ENCODE measurements at regions not wholly inside any gene's neighbourhood (a gene's known extent, or its start where the extent isn't known, plus 50 kb on each side); places are given as distances from the start of the nearest gene placed in this dataset.
A peak's percentile ranks its signal among the peaks of the same experiment; 100 is the strongest.

DNA sequence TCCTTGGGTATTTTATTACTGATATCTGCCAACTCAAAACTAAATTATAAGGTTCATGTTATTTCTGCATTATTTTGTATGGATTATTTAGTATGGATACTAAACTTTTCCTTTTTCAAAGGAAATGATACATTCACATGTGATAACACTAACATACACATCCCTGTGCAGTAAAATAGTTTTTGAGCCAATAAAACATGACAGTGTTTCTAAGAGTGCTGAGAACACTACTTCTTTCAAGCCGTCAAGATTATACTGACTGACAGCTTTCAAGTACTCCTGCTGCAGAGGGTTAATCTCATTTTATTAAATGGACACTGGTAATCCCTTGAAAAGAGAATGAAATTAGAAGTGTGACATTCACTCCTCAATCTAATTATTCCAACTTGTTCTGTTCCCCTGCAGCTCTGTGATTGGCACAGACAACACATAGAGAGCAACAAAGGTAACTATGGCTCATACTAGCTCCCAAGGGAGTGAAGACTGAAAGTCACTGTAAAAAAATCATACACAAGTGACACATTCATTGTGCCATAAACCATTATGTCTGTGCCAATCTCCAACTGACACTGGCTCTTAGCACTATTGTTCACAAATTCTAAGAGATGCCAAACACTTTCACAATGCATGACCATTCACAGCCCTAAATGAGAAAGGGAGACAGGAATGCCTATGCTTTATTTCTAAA, 468.6 kb downstream of the SHQ1 start:
- Histone ChIP-seq H3K27ac (no peak overlapping the region), H4K20me1 (ENCODE audit: low read depth) (peaks cover 89% of the 10 kb centered on the region), H3F3A (ENCODE audit: low read depth) (peaks cover 22% of the 10 kb centered on the region), H3K79me2 (ENCODE audit: low read depth) (peaks cover 59% of the 10 kb centered on the region), H3K9me3 (ENCODE audit: low read depth) (no peaks in the 10 kb centered on the region), H3K9ac (no peak overlapping the region), H3K36me3 (peaks cover 13% of the 10 kb centered on the region), H3K4me2 (peak overlapping the region; percentile 40), H3K4me3 (no peak overlapping the region), H2AFZ (replicated peaks) (no peak overlapping the region), H3K27me3 (no peaks in the 10 kb centered on the region), H3K4me1 (peaks cover 49% of the 10 kb centered on the region)
- H3K9me3 Mint-ChIP-seq, result no peaks in the 10 kb centered on the region
- H3K4me3 Mint-ChIP-seq, result no peak overlapping the region
- peak; percentile 45 for TF ChIP-seq EZH2phosphoT487 (IDR thresholded peaks at IDR 0.05)
- no peak for TF ChIP-seq EZH2 (IDR thresholded peaks at IDR 0.05)
- TF ChIP-seq, protein P1, sequence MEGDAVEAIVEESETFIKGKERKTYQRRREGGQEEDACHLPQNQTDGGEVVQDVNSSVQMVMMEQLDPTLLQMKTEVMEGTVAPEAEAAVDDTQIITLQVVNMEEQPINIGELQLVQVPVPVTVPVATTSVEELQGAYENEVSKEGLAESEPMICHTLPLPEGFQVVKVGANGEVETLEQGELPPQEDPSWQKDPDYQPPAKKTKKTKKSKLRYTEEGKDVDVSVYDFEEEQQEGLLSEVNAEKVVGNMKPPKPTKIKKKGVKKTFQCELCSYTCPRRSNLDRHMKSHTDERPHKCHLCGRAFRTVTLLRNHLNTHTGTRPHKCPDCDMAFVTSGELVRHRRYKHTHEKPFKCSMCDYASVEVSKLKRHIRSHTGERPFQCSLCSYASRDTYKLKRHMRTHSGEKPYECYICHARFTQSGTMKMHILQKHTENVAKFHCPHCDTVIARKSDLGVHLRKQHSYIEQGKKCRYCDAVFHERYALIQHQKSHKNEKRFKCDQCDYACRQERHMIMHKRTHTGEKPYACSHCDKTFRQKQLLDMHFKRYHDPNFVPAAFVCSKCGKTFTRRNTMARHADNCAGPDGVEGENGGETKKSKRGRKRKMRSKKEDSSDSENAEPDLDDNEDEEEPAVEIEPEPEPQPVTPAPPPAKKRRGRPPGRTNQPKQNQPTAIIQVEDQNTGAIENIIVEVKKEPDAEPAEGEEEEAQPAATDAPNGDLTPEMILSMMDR (IDR thresholded peaks at IDR 0.05), result no peak
- peak; percentile 18 for DNase-seq (ENCODE audit: low spot score)
- H3K4me1 Mint-ChIP-seq, result peaks cover 73% of the 10 kb centered on the region
- peaks cover 14% of the 10 kb centered on the region for H3K36me3 Mint-ChIP-seq
- no peaks in the 10 kb centered on the region for H3K27me3 Mint-ChIP-seq (ENCODE audit: insufficient read depth, low read depth)
- no peak overlapping the region for H3K27ac Mint-ChIP-seq

DNA sequence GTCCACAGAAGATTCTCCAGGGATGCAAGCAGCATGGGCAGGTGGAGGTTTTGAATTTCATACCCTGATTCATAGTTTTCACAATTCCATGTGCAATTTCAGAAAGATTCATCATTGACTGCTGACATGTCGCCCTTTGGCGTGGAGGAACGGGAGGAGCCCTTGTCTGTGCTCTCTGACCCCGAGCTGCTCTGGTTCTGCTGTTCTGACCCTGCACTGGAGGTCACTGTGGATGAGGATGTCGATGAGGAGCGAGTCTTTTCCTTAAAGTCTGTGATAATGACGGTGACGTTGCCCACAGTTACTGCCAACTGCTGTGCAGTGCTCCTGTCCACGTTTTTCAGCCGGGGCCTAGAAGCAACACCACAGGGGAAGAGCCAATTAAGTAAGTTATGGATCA, 470.0 kb downstream of the SHQ1 start:
- Histone ChIP-seq H3K4me1 (peaks cover 49% of the 10 kb centered on the region), H3K36me3 (peaks cover 13% of the 10 kb centered on the region), H3K79me2 (ENCODE audit: low read depth) (peaks cover 46% of the 10 kb centered on the region), H3K27ac (no peak overlapping the region), H2AFZ (replicated peaks) (no peak overlapping the region), H3K9ac (no peak overlapping the region), H3K27me3 (no peaks in the 10 kb centered on the region), H3K4me3 (no peak overlapping the region), H3F3A (ENCODE audit: low read depth) (peaks cover 22% of the 10 kb centered on the region), H3K9me3 (ENCODE audit: low read depth) (no peaks in the 10 kb centered on the region), H3K4me2 (no peak overlapping the region), H4K20me1 (ENCODE audit: low read depth) (peaks cover 76% of the 10 kb centered on the region)
- no peak for DNase-seq (ENCODE audit: low spot score)
- TF ChIP-seq EZH2 (IDR thresholded peaks at IDR 0.05) (no peak), EZH2phosphoT487 (IDR thresholded peaks at IDR 0.05) (no peak)
- TF ChIP-seq, protein P1 (IDR thresholded peaks at IDR 0.05), result no peak
- no peak overlapping the region for H3K27ac Mint-ChIP-seq
- H3K4me3 Mint-ChIP-seq, result peak overlapping the region; percentile 38
- peaks cover 79% of the 10 kb centered on the region for H3K4me1 Mint-ChIP-seq
- H3K9me3 Mint-ChIP-seq, result no peaks in the 10 kb centered on the region
- peaks cover 15% of the 10 kb centered on the region for H3K36me3 Mint-ChIP-seq
- H3K27me3 Mint-ChIP-seq (ENCODE audit: insufficient read depth, low read depth), result no peaks in the 10 kb centered on the region

GRCh38 chr3:72376956-72377710, 471.1 kb downstream of the SHQ1 start:
- H3K36me3 Mint-ChIP-seq, result peaks cover 18% of the 10 kb centered on the region
- H3K9ac ChIP-seq, result no peak overlapping the region
- H3K27ac ChIP-seq, result no peak overlapping the region
- DNase-seq (ENCODE audit: low spot score), result peak; percentile 65
- H3F3A ChIP-seq (ENCODE audit: low read depth), result peaks cover 23% of the 10 kb centered on the region
- H3K36me3 ChIP-seq, result peaks cover 13% of the 10 kb centered on the region
- H3K4me3 ChIP-seq, result no peak overlapping the region
- peak overlapping the region; percentile 30 for H3K27ac Mint-ChIP-seq
- H4K20me1 ChIP-seq (ENCODE audit: low read depth), result peaks cover 65% of the 10 kb centered on the region
- no peaks in the 10 kb centered on the region for H3K27me3 ChIP-seq
- peaks cover 49% of the 10 kb centered on the region for H3K4me1 ChIP-seq
- peaks cover 34% of the 10 kb centered on the region for H3K79me2 ChIP-seq (ENCODE audit: low read depth)
- H3K4me1 Mint-ChIP-seq, result peaks cover 72% of the 10 kb centered on the region
- peak overlapping the region; percentile 64 for H3K4me3 Mint-ChIP-seq
- peak overlapping the region; percentile 1 for H3K4me2 ChIP-seq
- H3K27me3 Mint-ChIP-seq (ENCODE audit: insufficient read depth, low read depth), result no peaks in the 10 kb centered on the region
- TF ChIP-seq, protein P1 (IDR thresholded peaks at IDR 0.05), result no peak
- H2AFZ ChIP-seq (replicated peaks), result no peak overlapping the region
- no peaks in the 10 kb centered on the region for H3K9me3 Mint-ChIP-seq
- H3K9me3 ChIP-seq (ENCODE audit: low read depth), result no peaks in the 10 kb centered on the region
